ENCODE measurements at regions not wholly inside any gene's neighbourhood (a gene's known extent, or its start where the extent isn't known, plus 50 kb on each side); places are given as distances from the start of the nearest gene placed in this dataset.

- no peak for DNase-seq (ENCODE audit: low read depth)
These were observed 50.0 kb downstream of the PITPNM2 start for GRCh38 chr12:123100882-123101281.

- DNase-seq (ENCODE audit: low read depth), result no peak
These were observed 50.4 kb downstream of the PITPNM2 start for GRCh38 chr12:123100450-123100849.

- DNase-seq (ENCODE audit: low read depth), result no peak
These were observed 51.2 kb downstream of the PITPNM2 start for GRCh38 chr12:123099560-123100192.

GRCh38 chr12:123098780-123099179 is 52.1 kb downstream of the PITPNM2 start:
- no peak for DNase-seq (ENCODE audit: low read depth)

GRCh38 chr12:123097561-123098084 is 53.3 kb downstream of the PITPNM2 start:
- DNase-seq (ENCODE audit: low read depth), result no peak

- no peak for DNase-seq (ENCODE audit: low read depth)
These were observed 54.1 kb downstream of the PITPNM2 start for GRCh38 chr12:123096741-123097140.

GRCh38 chr12:123096182-123096581 is 54.7 kb downstream of the PITPNM2 start:
- no peak for DNase-seq (ENCODE audit: low read depth)

GRCh38 chr12:123095078-123095881 is 55.6 kb downstream of the PITPNM2 start:
- DNase-seq (ENCODE audit: low read depth), result no peak

GRCh38 chr12:123094349-123095077 is 56.4 kb downstream of the PITPNM2 start:
- DNase-seq (ENCODE audit: low read depth), result no peak

GRCh38 chr12:123092866-123093265 is 58.0 kb downstream of the PITPNM2 start:
- no peak for DNase-seq (ENCODE audit: low read depth)

- DNase-seq (ENCODE audit: low read depth), result no peak
These were observed 59.4 kb downstream of the PITPNM2 start for GRCh38 chr12:123091230-123092150.

DNA sequence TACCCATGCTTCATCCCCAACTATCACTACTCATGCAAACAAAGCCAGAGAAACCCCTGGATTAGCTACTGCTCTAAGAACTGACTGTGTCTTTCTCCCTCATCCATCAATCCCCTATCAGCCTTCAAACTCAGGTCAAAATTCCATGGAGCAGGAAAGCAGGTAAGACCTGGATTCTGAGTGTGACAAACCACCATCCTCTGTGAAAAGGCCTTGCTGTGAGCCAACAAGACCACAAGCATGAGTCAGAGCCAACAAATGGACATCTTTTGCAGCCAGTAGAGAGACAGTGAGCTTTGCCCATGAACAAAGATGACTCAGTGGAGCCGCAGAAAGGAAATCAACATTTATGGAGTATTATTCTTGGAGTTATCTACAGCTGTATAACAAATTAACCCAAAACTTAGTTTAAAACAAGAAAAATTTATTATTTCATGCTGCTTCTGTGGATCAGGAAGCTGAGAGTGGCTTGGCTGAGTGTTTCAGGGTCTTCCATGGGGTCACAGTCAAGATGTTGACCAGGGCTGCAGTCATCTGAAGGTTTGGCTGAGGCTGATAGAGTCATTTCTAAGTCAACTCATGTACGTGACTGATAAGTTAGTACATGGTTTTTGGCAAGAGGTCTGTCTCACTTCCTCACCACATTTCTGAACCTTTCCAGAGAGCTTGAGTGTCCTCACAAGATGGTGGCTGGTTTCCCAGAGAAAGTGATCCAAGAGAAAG is 61.1 kb downstream of the PITPNM2 start:
- DNase-seq (ENCODE audit: low read depth), result no peak

DNA sequence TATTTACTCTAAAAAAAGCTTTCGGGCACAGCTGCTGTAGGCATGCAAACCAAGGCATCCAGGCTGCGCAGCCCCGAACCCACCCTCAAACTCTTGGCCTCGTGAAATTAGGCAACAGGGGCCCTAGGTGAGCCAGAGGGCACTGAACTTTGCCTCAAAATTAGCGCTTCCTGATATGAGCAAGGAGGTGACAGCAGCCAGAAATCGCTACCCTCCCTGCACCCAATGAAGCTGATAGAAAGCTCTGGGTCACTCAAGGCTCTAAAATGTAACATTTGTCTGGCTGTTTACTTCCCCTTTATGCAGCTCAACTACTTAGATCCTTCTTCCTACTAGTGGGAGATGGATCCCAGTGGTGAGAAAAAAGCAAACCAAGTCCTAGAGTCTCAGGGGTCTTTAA is 61.8 kb downstream of the PITPNM2 start:
- no peak for DNase-seq (ENCODE audit: low read depth)

GRCh38 chr12:123085730-123086487 is 65.0 kb downstream of the PITPNM2 start:
- no peak for DNase-seq (ENCODE audit: low read depth)

DNA sequence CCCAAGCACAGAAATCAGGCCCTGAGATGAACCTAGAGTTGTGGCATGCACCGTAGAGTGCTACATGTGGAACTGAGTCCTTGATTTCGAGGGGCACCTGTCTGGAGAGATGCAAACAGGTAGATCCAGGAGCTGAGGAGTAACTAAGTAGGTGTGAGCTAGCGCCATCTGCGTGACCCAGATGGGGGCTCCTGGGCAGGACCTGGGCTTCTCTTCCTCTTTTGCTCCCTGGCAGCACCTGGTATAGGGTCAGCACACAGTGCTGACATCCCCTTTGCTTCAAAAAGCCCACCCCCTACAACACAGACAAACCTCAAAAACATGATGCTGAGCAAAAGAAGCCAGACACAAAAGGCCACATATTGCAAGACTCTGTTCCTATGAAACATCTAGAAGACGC is 65.8 kb downstream of the PITPNM2 start:
- DNase-seq (ENCODE audit: low read depth), result no peak

- no peak for DNase-seq (ENCODE audit: low read depth)
These were observed 67.0 kb downstream of the PITPNM2 start for GRCh38 chr12:123083661-123084571.

DNA sequence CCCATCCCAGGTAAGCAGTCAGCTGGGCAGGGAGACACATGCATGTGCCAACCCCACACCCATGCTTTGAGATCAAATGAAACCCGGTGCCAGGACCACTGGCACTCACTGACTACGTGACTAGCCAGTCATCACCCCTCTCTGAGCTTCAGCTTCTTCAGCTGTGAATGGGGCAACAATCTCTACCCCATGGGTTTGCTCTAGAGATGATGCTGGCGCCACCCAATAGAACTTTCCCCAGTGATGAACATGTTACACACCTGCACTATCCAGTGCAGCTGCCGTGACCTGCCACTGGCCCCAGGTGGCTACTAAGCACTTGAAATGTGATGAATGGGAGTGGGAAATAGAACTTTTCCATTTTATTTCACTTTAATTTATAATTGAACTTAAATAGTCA is 70.3 kb downstream of the PITPNM2 start:
- no peak for DNase-seq (ENCODE audit: low read depth)

GRCh38 chr12:123078531-123079155 is 72.2 kb downstream of the PITPNM2 start:
- DNase-seq (ENCODE audit: low read depth), result no peak

- DNase-seq (ENCODE audit: low read depth), result no peak
These were observed 72.8 kb downstream of the PITPNM2 start for GRCh38 chr12:123078120-123078465.

Measured in stimulated activated CD8-positive, alpha-beta memory T cell treated with anti-CD3 and anti-CD28 coated beads, Interleukin-15, amount 100 ng/mL, for 1 hour (primary cell).